ENCODE measurements at regions not wholly inside any gene's neighbourhood (a gene's known extent, or its start where the extent isn't known, plus 50 kb on each side); places are given as distances from the start of the nearest gene placed in this dataset.

DNA sequence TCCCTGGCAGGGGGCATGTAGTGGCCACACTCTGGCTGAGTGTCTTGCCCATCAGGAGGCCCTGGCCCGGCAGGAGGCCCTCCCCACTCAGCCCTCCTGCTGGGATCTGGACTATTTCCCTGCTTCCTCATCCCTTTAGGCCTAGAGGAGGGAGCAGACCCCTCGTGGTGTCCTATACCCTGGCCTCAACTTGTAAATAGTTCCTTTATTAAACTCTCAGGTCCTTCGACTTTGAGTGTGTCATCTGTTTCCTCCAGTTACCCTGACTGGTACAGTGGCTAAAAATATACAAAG is 166.7 kb upstream of the GLI2 start:
- Histone ChIP-seq H3K4me3 (ENCODE audit: low read length in 3 of 3) (no peak overlapping the region), H3K4me1 (ENCODE audit: control insufficient read depth in 2 of 3, insufficient read depth in 2 of 3, low read depth in 1 of 3, low read length in 3 of 3) (peaks cover 0 to 27% (median 15%) of the 10 kb centered on the region in 3 donors), H3K27me3 (ENCODE audit: control insufficient read depth, insufficient read depth, low read length) (peaks cover 5% of the 10 kb centered on the region), H3K36me3 (ENCODE audit: control insufficient read depth in 2 of 3, insufficient read depth in 3 of 3, low read length in 3 of 3) (no peaks in the 10 kb centered on the region), H3K27ac (ENCODE audit: low read depth in 2 of 2, low read length in 2 of 2) (peak overlapping the region in 1 of 2 donors; percentile 28), H3K9ac (ENCODE audit: low read length in 3 of 3) (no peak overlapping the region), H3K9me3 (ENCODE audit: control insufficient read depth in 2 of 3, insufficient read depth in 1 of 3, low read length in 3 of 3) (no peaks in the 10 kb centered on the region)
- intact Hi-C loops (cut with DNase I): no loop called here
- FAIRE-seq: no peak
- TF ChIP-seq CTCF (IDR thresholded peaks at IDR 0.05; ENCODE audit: borderline replicate concordance, extremely low read depth, insufficient read depth): no peak
- DNase-seq: no peak

DNA sequence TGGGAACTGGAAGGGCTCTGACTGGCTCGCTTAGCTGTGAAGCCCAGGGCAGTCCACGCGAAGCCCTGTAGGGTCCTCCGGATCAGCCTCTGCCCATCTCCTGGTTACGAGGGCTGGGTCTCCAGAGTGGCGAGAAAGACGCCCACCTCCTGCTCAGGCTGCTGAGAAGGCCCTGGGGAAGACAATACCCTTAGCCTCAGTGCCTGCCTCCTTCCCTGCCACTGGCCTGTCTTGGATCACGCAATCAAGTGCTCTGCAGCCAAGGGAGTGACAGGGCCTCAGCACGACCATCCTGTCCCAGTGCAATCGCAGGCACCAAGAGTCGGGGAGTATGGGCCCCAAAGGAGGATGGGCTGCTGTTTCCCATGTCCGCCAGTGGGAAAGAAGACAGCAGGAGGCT is 165.7 kb upstream of the GLI2 start:
- TF ChIP-seq CTCF (IDR thresholded peaks at IDR 0.05; ENCODE audit: borderline replicate concordance, extremely low read depth, insufficient read depth): no peak
- intact Hi-C loops (cut with DNase I): no loop called here
- no peak overlapping the region for H3K9ac ChIP-seq (ENCODE audit: low read length in 3 of 3)
- H3K4me3 ChIP-seq (ENCODE audit: low read length in 3 of 3): no peak overlapping the region
- H3K9me3 ChIP-seq (ENCODE audit: control insufficient read depth in 2 of 3, insufficient read depth in 1 of 3, low read length in 3 of 3): no peaks in the 10 kb centered on the region
- H3K27me3 ChIP-seq (ENCODE audit: control insufficient read depth, insufficient read depth, low read length): peaks cover 9% of the 10 kb centered on the region
- DNase-seq (no peak), FAIRE-seq (no peak)
- H3K36me3 ChIP-seq (ENCODE audit: control insufficient read depth in 2 of 3, insufficient read depth in 3 of 3, low read length in 3 of 3): no peaks in the 10 kb centered on the region
- H3K4me1 ChIP-seq (ENCODE audit: control insufficient read depth in 2 of 3, insufficient read depth in 2 of 3, low read depth in 1 of 3, low read length in 3 of 3): peaks cover 0 to 25% (median 15%) of the 10 kb centered on the region in 3 donors
- no peak overlapping the region for H3K27ac ChIP-seq (ENCODE audit: low read depth in 2 of 2, low read length in 2 of 2)

DNA sequence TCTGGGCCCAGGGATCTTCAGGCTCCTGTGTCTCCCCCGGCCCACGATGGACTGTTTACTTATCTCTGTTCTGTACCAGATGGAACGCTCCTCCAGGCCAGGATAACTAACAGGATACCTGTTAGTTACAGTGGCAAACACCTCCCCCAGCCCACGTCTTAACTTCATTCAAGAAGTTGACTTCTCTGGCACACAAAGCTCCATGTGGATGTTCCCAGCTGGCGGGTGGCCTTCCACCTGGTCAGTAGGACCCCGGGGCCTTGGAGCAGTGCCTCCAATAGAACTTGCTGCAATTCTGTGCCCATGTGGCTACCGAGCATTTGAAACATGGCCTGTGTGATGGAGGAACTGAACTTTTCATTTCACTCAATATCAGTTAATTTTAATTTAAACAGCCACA is 165.1 kb upstream of the GLI2 start:
- no peaks in the 10 kb centered on the region for H3K9me3 ChIP-seq (ENCODE audit: control insufficient read depth in 2 of 3, insufficient read depth in 1 of 3, low read length in 3 of 3)
- H3K9ac ChIP-seq (ENCODE audit: low read length in 3 of 3): no peak overlapping the region
- DNase-seq (no peak), FAIRE-seq (no peak)
- H3K36me3 ChIP-seq (ENCODE audit: control insufficient read depth in 2 of 3, insufficient read depth in 3 of 3, low read length in 3 of 3): no peaks in the 10 kb centered on the region
- H3K27ac ChIP-seq (ENCODE audit: low read depth in 2 of 2, low read length in 2 of 2): no peak overlapping the region
- peaks cover 9% of the 10 kb centered on the region for H3K27me3 ChIP-seq (ENCODE audit: control insufficient read depth, insufficient read depth, low read length)
- intact Hi-C loops (cut with DNase I): no loop called here
- no peak overlapping the region for H3K4me3 ChIP-seq (ENCODE audit: low read length in 3 of 3)
- peaks cover 0 to 23% (median 15%) of the 10 kb centered on the region in 3 donors for H3K4me1 ChIP-seq (ENCODE audit: control insufficient read depth in 2 of 3, insufficient read depth in 2 of 3, low read depth in 1 of 3, low read length in 3 of 3)
- no peak for TF ChIP-seq CTCF (IDR thresholded peaks at IDR 0.05; ENCODE audit: borderline replicate concordance, extremely low read depth, insufficient read depth)

DNA sequence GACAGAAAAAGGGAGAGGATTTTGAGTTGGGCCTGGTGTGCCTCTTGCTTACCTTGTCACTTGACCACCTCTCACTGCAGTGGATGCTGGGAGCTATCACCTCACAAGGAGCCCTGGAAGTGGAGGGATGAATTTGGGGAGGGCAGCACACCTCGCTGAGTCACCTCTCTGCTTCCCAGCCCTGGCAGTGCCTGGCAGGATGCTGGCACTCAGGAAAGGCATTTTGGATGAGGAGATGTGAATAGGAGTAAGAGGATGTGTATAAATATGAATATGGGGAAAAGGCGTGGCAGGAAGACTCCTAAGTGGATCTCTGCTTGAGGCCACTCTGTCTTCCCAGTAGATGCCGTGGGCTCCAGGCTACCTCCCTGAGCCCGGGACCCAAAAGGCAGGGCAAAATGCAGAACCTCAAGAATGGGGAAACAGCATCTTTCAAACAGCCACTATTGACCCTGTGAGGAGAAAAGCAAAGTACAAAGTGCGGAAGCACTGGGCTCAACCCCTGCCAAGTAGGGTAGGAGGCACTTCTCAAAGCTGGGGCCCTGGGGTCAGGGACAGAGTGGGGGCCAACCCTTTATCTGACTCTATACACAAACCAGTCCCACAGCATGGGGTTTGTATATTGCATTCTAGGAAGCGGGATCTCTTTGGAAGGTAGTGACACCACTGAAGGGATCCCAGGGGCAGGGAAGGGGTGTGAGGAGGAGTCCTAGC is 164.5 kb upstream of the GLI2 start:
- H3K36me3 ChIP-seq (ENCODE audit: control insufficient read depth in 2 of 3, insufficient read depth in 3 of 3, low read length in 3 of 3): no peaks in the 10 kb centered on the region
- no peak overlapping the region for H3K9ac ChIP-seq (ENCODE audit: low read length in 3 of 3)
- H3K27ac ChIP-seq (ENCODE audit: low read depth in 2 of 2, low read length in 2 of 2): no peak overlapping the region
- TF ChIP-seq CTCF (IDR thresholded peaks at IDR 0.05; ENCODE audit: borderline replicate concordance, extremely low read depth, insufficient read depth): no peak
- no peak overlapping the region for H3K4me3 ChIP-seq (ENCODE audit: low read length in 3 of 3)
- H3K27me3 ChIP-seq (ENCODE audit: control insufficient read depth, insufficient read depth, low read length): peaks cover 13% of the 10 kb centered on the region
- FAIRE-seq: no peak
- H3K9me3 ChIP-seq (ENCODE audit: control insufficient read depth in 2 of 3, insufficient read depth in 1 of 3, low read length in 3 of 3): no peaks in the 10 kb centered on the region
- peaks cover 0 to 18% (median 10%) of the 10 kb centered on the region in 3 donors for H3K4me1 ChIP-seq (ENCODE audit: control insufficient read depth in 2 of 3, insufficient read depth in 2 of 3, low read depth in 1 of 3, low read length in 3 of 3)
- DNase-seq: no peak
- intact Hi-C loops (cut with DNase I): no loop called here

Measured in kidney (tissue), 13 donors.